HG03066 (cell line): ENCODE measurements at regions not wholly inside any gene's neighbourhood (a gene's known extent, or its start where the extent isn't known, plus 50 kb on each side); places are given as distances from the start of the nearest gene placed in this dataset.
A peak's percentile ranks its signal among the peaks of the same experiment; 100 is the strongest.
"Not testable (repeated sequence)": the region's sequence is repeated elsewhere in the genome, so short reads cannot be mapped to it uniquely, and the experiment has no call there.

Source experiments
- ATAC-seq: cut with Tn5 transposase; IDR thresholded peaks from one replicate; pipeline ENCODE4 v1.9.1; 2021; ENCODE audit warnings: low read depth; ENCODE audit not compliant: unreplicated experiment

DNA sequence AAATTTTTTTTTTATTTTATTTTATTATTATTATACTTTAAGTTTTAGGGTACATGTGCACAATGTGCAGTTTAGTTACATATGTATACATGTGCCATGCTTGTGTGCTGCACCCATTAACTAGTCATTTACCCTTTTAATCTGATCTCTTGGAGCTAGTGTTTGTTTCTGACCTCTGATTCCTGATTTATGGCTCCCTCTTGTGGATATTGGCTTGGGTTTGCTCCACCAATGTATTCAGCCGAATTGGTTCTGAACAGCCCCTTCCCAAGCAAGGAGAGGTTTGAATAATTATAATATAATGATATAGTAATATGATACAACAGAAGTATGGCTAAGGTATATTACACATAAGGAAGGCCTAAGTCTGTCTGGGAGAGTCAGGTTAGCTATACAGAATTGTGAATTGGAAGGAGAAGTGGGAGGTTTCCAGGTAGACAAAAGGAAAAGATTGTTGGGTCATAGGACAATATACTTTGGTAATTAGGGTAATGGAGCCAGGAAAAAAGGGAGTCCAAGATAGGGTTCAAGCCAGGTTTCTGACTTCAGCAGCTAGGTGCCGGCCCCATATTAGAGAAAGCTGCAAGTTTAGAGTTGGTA, 53.1 kb upstream of the HMCN1 start:
- ATAC-seq, result peak; percentile 70

DNA sequence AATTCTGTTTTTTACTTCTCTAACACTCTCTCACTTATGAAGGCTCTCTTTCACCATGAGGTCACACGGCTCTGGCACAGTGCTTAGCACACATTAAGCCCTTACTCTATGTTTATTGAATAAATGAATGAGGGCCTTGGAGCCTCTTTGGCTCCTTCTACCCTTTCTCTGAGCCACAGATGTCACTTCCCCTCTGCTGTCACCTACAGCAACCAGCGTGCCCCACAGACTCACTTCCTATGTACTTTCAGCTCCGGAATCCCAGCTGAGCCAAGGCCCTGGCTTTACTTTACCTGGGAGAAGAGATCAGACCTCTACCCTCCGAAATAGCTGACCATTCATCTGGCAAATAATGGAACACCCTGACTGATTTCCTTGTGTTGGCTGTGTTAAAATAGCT, 53.7 kb upstream of the HMCN1 start:
- ATAC-seq, result no peak

DNA sequence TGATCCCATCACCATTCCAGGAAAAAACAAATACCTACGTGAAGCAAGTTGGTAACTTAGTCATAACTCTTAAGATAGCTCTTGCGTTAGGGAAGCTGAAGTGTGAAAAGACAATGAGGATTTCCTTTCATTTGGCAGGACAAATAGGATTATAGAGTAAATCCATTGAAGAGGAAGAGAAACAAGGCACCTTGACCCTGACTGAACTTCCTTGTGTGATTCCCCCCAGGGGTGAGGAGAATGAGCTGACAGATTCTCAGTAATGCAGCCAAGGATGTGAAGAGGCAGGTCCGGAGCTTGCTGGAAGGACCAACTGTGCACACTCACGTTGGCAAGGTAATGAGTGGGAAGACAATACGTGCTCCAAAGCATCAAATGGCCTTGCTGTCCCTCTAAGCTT, 55.0 kb upstream of the HMCN1 start:
- no peak for ATAC-seq

DNA sequence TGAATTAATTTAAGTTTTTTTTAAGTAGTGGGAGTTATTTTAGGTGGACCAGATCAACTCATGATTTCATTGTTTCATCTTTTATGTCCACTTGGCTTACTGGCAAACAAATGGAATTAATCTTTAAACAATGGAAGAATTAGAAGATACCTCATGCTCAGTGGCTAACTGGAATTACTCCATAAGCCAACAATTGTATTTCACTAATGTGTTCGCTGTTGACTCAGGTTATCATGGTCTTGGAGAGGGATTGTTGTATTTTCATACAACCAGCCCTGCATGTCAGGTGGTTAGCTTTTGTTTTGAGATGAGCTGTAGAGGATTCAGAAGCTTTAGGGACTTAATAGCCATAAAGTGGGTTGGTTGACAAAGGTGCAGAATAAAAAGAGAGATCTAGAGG, 57.2 kb upstream of the HMCN1 start:
- ATAC-seq, result no peak

DNA sequence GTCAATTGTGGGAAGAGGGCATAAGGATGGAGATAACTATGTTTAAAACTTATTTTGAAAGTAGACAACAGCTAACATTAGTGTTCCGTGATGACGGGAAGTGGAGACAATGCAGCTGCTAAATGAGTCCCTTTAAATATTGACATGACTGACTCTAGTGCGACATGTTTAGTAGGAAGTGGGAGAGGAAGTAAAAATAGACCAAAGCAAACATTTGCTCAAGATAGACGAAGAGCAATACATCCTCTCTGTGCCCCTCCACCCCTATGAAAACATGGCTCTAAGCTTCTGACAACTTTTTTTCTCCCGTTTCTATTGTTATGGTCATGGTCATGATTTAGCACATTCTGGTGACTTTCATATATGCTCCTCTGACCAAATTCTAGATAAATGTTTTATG, 60.0 kb upstream of the HMCN1 start:
- peak; percentile 63 for ATAC-seq

GRCh38 chr1:185672719-185673360, 61.4 kb upstream of the HMCN1 start:
- ATAC-seq, result no peak

- ATAC-seq, result no peak
Observed at GRCh38 chr1:185670187-185670627, 64.0 kb upstream of the HMCN1 start.

GRCh38 chr1:185668013-185668412, 66.2 kb upstream of the HMCN1 start:
- no peak for ATAC-seq

- no peak for ATAC-seq
Observed at GRCh38 chr1:185666582-185666981, 67.6 kb upstream of the HMCN1 start.

DNA sequence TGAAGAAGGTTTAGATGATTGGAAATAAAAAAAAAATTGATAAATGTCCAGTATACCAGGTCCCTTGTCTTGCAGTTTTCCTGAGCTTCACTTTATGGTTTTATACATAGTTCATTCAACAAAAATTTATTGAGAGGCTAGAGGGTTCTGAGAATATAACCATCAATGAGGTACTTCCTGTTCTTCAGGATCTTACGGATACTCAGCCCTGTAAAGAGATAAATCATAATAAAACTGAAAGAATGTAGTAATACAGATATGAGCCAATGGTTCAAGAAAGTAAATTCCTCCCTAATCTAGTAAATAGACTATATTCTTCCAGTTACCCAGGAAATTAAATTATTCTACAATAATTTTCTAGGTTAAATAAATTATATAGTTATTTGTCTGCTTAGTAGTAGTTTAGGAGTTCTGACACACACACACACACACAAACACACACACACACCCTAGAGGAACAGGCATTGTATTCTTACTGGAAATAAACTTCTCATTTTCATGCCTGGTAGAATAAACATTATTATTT, 70.4 kb upstream of the HMCN1 start:
- ATAC-seq, result no peak

DNA sequence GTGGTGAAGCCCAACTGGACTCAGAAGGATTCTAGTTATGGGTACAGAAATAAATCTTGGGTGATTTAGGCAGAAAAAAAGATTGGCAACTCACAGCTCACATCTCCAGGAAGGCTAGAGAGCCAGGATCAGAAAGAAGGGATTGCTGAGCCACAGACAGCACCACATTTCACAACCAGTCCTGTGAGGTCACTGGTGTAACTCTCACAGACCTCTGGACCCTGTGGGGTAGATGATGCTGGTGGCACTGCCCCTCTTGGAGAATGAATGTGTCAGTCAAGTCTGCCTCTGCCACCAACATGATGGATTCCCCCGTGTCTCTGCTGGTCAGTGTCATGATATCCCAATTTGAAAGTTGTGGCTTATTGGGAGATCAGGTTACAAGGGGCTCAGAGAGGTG, 70.9 kb upstream of the HMCN1 start:
- ATAC-seq, result no peak

GRCh38 chr1:185661971-185662370, 72.2 kb upstream of the HMCN1 start:
- ATAC-seq, result no peak

GRCh38 chr1:185656663-185657062, 77.5 kb upstream of the HMCN1 start:
- no peak for ATAC-seq

- ATAC-seq, result no peak
Observed at GRCh38 chr1:185654952-185655314, 79.3 kb upstream of the HMCN1 start.

- no peak for ATAC-seq
Observed at GRCh38 chr1:185654199-185654951, 79.8 kb upstream of the HMCN1 start.

DNA sequence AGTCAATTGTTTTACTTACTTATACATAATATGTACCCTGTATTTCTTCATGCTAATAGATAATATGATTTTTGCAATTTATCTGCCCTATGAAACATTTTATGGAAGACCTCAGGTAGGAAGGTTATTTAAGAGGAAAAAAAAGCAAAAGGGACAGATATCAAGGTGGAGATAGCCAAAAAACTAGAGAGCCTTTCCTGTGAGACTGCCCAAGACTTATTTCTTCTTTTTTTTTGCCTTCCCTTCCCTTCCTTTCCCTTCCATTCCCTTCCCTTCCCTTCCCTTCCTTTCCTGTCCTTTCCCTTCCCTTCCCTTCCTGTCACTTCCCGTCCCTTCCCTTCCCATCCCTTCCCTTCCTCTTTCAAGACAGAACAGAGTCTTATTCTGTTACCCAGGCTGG, 80.6 kb upstream of the HMCN1 start:
- no peak for ATAC-seq

GRCh38 chr1:185652348-185652747, 81.8 kb upstream of the HMCN1 start:
- ATAC-seq, result no peak

- no peak for ATAC-seq
Observed at GRCh38 chr1:185650602-185651230, 83.5 kb upstream of the HMCN1 start.

- ATAC-seq, result no peak
Observed at GRCh38 chr1:185648858-185649589, 85.2 kb upstream of the HMCN1 start.

GRCh38 chr1:185647597-185648267, 86.5 kb upstream of the HMCN1 start:
- not testable (repeated sequence) for ATAC-seq
